ENCODE measurements at regions not wholly inside any gene's neighbourhood (a gene's known extent, or its start where the extent isn't known, plus 50 kb on each side); places are given as distances from the start of the nearest gene placed in this dataset.

DNA sequence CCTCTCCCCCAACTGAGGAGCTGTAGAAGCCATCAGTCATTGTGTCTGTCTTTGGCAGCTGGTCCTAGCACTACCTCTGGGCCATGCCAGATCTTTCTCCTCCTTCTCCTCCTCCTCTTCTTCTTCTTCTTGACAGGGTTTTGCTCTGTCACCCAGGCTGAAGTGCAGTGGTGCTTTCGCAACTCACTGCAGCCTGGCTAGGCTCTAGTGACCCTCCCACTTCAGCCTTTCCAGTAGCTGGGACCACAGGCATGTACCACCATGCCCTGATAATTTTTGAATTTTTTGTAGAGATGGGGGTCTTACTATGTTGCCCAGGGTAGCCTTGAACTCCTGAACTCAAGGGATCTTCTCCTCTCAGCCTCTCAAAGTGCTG, 50.1 kb upstream of the SHANK2 start:
- Histone ChIP-seq H3K36me3 (replicated peaks; ENCODE audit: control insufficient read depth, insufficient read depth, low read length) (no peaks in the 10 kb centered on the region), H3K27me3 (ENCODE audit: control insufficient read depth, insufficient read depth, low read length) (no peaks in the 10 kb centered on the region; the same call in 1 of the 2 replicates), H3K4me3 (ENCODE audit: insufficient read depth, low read depth, low read length) (no peak overlapping the region)
- no peak for DNase-seq
